SK-N-MC (cell line): ENCODE measurements at regions not wholly inside any gene's neighbourhood (a gene's known extent, or its start where the extent isn't known, plus 50 kb on each side); places are given as distances from the start of the nearest gene placed in this dataset.
"Not testable (repeated sequence)": the region's sequence is repeated elsewhere in the genome, so short reads cannot be mapped to it uniquely, and the experiment has no call there.

Experiments used
- DNase-seq: peaks from one replicate; pipeline ENCODE4 v3.0.0-alpha.2; 2011; ENCODE audit warnings: low read depth, low spot score
- H3K27ac ChIP-seq: fragments of 200-600 bp; sonication (generic); 2 replicates; pipeline ENCODE4 v1.5.1; 2016; ENCODE audit warnings: mixed run types
- H3K36me3 ChIP-seq: fragments of 200-600 bp; sonication (generic); 2 replicates; pipeline ENCODE4 v1.6.1; 2017; ENCODE audit warnings: antibody characterized with exemption, low read length, mixed read lengths; ENCODE audit not compliant: insufficient read depth
- H3K4me3 ChIP-seq: fragments of 200-600 bp; sonication (generic); 2 replicates; pipeline ENCODE4 v1.5.1; 2016
- H3K9ac ChIP-seq: fragments of 200-600 bp; sonication (generic); 2 replicates; pipeline ENCODE4 v1.8.0; 2017; ENCODE audit warnings: mixed run types, mixed read lengths; ENCODE audit not compliant: insufficient read length
- H3K9me3 ChIP-seq: fragments of 200-600 bp; sonication (generic); 2 replicates; pipeline ENCODE4 v1.6.1; 2017; ENCODE audit warnings: low read depth, mild to moderate bottlenecking, antibody characterized with exemption, low read length, moderate library complexity, mixed read lengths
- EZH2 ChIP-seq: fragments of 200-600 bp; sonication (generic); IDR thresholded peaks from one replicate; pipeline ENCODE4 v1.6.1; 2017; ENCODE audit warnings: antibody characterized with exemption
- FOXP2 ChIP-seq: optimal IDR thresholded peaks from 2 replicates; pipeline ENCODE3; 2011; ENCODE audit warnings: mild to moderate bottlenecking, moderate library complexity; ENCODE audit not compliant: insufficient read depth; ENCODE audit errors: extremely low read length, control extremely low read depth
- POLR2AphosphoS5 ChIP-seq: IDR thresholded peaks from 2 replicates; pipeline ENCODE4 v1.6.1; 2012; ENCODE audit warnings: mild to moderate bottlenecking, low read depth, low read length, borderline replicate concordance

- Histone ChIP-seq H3K36me3 (no peaks in the 10 kb centered on the region), H3K9ac (no peak overlapping the region), H3K27ac (no peak overlapping the region), H3K9me3 (no peaks in the 10 kb centered on the region), H3K4me3 (no peak overlapping the region)
- no peak for DNase-seq
- TF ChIP-seq FOXP2, result no peak
- TF ChIP-seq EZH2, result no peak
- no peak for TF ChIP-seq POLR2AphosphoS5
Measured at GRCh38 chr10:6924166-6924565, 344.1 kb upstream of the PRKCQ start.

GRCh38 chr10:6921026-6921425, 340.9 kb upstream of the PRKCQ start:
- H3K9me3 ChIP-seq, H3K36me3 ChIP-seq, H3K9ac ChIP-seq, H3K27ac ChIP-seq, DNase-seq, H3K4me3 ChIP-seq: not testable (repeated sequence)

GRCh38 chr10:6920072-6921019, 340.3 kb upstream of the PRKCQ start:
- no peak overlapping the region for H3K9ac ChIP-seq
- no peak overlapping the region for H3K27ac ChIP-seq
- no peaks in the 10 kb centered on the region for H3K9me3 ChIP-seq
- DNase-seq, result no peak
- H3K36me3 ChIP-seq, result no peaks in the 10 kb centered on the region
- TF ChIP-seq POLR2AphosphoS5 (no peak), FOXP2 (no peak), EZH2 (no peak)
- H3K4me3 ChIP-seq, result no peak overlapping the region

DNA sequence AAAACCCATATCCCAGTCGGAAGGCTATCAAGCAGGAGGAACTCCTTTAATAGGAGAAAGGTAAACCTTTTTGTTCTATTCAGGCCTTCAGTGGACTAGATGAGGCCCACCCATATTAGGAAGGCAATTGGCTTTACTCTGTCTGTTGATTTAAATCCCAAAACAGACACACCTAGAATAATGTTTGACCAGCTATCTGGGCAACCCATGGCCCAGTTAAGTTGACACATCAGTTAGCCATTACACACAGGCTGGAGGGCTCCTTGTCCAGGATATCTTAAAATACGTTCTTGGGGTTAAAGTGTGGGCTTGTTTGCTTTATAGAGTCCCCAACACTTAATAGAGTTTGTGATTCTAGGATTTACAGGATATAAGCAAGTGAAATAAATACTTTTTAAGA, 339.0 kb upstream of the PRKCQ start:
- DNase-seq, result no peak
- Histone ChIP-seq H3K9me3 (no peaks in the 10 kb centered on the region), H3K36me3 (no peaks in the 10 kb centered on the region), H3K27ac (no peak overlapping the region), H3K4me3 (no peak overlapping the region), H3K9ac (no peak overlapping the region)
- TF ChIP-seq EZH2 (no peak), FOXP2 (no peak), POLR2AphosphoS5 (no peak)

DNA sequence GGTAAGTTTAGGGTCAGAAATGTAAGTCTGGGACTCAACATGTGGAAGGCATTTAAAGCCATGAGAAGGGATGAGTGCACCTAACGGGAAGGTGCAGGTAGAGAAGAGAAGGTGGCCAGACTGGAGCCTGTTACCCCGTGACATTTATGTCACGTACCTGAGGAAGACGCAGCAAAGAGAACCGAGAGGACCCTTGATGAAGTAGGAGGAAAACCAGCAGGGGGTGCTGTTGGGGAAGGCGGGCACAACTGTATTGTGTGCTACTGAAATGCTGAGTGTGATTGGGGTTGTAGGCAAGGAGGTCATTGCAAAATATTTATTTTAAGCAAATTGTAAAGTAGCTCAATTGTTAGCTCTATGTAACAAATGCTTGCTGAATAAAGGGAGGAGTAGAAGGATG, 338.2 kb upstream of the PRKCQ start:
- Histone ChIP-seq H3K9me3 (no peaks in the 10 kb centered on the region), H3K27ac (no peak overlapping the region), H3K36me3 (no peaks in the 10 kb centered on the region), H3K9ac (no peak overlapping the region), H3K4me3 (no peak overlapping the region)
- no peak for DNase-seq
- TF ChIP-seq FOXP2 (no peak), EZH2 (no peak), POLR2AphosphoS5 (no peak)

- H3K4me3 ChIP-seq, result no peak overlapping the region
- H3K27ac ChIP-seq, result no peak overlapping the region
- no peak for DNase-seq
Measured at GRCh38 chr10:6917125-6917524, 337.0 kb upstream of the PRKCQ start.

GRCh38 chr10:6916601-6917000, 336.5 kb upstream of the PRKCQ start:
- Histone ChIP-seq H3K9ac (no peak overlapping the region), H3K36me3 (no peaks in the 10 kb centered on the region), H3K27ac (no peak overlapping the region), H3K9me3 (no peaks in the 10 kb centered on the region), H3K4me3 (no peak overlapping the region)
- no peak for TF ChIP-seq EZH2
- no peak for TF ChIP-seq POLR2AphosphoS5
- TF ChIP-seq FOXP2, result no peak
- no peak for DNase-seq

More at GRCh38 chr10:6917125-6917524, 337.0 kb upstream of the PRKCQ start:
- Histone ChIP-seq H3K36me3 (no peaks in the 10 kb centered on the region), H3K9me3 (no peaks in the 10 kb centered on the region), H3K9ac (no peak overlapping the region)
- no peak for TF ChIP-seq FOXP2
- TF ChIP-seq POLR2AphosphoS5, result no peak
- TF ChIP-seq EZH2, result no peak

DNA sequence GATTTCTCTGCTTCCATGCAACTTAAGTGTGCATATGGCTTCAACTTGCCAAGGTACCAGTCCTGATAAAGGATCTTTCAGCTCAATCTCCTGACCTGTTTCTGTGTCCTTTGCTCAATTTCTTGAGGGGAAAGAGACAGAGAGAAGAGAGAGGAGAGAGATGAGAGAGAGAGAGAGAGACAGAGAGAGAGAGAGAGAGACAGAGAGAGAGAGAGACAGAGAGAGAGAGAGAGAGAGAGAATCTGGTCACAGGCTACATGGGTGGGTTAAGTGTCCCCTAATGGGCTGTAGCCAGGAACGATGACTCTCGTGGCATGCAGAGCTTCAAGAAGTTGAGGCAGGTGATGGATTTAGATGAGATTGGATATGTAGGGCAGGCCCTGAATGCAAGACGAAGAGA, 335.2 kb upstream of the PRKCQ start:
- no peaks in the 10 kb centered on the region for H3K36me3 ChIP-seq
- no peak overlapping the region for H3K4me3 ChIP-seq
- TF ChIP-seq POLR2AphosphoS5 (no peak), EZH2 (no peak), FOXP2 (no peak)
- no peaks in the 10 kb centered on the region for H3K9me3 ChIP-seq
- H3K9ac ChIP-seq, result no peak overlapping the region
- no peak overlapping the region for H3K27ac ChIP-seq
- no peak for DNase-seq

- H3K4me3 ChIP-seq, result no peak overlapping the region
- TF ChIP-seq POLR2AphosphoS5, result no peak
- DNase-seq, result no peak
- H3K9ac ChIP-seq, result no peak overlapping the region
- no peak overlapping the region for H3K27ac ChIP-seq
- no peaks in the 10 kb centered on the region for H3K36me3 ChIP-seq
- no peaks in the 10 kb centered on the region for H3K9me3 ChIP-seq
Measured at GRCh38 chr10:6912929-6913328, 332.9 kb upstream of the PRKCQ start.
